ENCODE measurements at regions not wholly inside any gene's neighbourhood (a gene's known extent, or its start where the extent isn't known, plus 50 kb on each side); places are given as distances from the start of the nearest gene placed in this dataset.

GRCh38 chr5:62737766-62738165, 159.1 kb downstream of the LRRC70 start:
- TF ChIP-seq KDM4A (IDR thresholded peaks at IDR 0.05; ENCODE audit: low read depth, low read length, severe bottlenecking): no peak
- no peak for TF ChIP-seq KDM1A (IDR thresholded peaks at IDR 0.05; ENCODE audit: borderline replicate concordance, low read length)
- TF ChIP-seq EP300 (IDR thresholded peaks at IDR 0.05; ENCODE audit: borderline replicate concordance in 1 of 2, low read depth in 2 of 2, low read length in 2 of 2): no peak
- no peak for TF ChIP-seq RNF2 (IDR thresholded peaks at IDR 0.05; ENCODE audit: borderline replicate concordance, low read depth, low read length, missing control alignments, poor library complexity, severe bottlenecking)
- TF ChIP-seq PHF8 (conservative IDR thresholded peaks at IDR 0.05; ENCODE audit: low read depth, low read length): no peak
- TF ChIP-seq POU5F1 (IDR thresholded peaks at IDR 0.05; ENCODE audit: low read depth, low read length): no peak
- TF ChIP-seq NANOG (IDR thresholded peaks at IDR 0.05; ENCODE audit: insufficient read depth, low read depth, low read length, poor library complexity, severe bottlenecking): no peak
- TF ChIP-seq HDAC2 (IDR thresholded peaks at IDR 0.05; ENCODE audit: borderline replicate concordance in 1 of 2, low read depth in 2 of 2, low read length in 2 of 2): no peak
- TF ChIP-seq CEBPB (IDR thresholded peaks at IDR 0.05; ENCODE audit: low read depth, low read length): no peak
- TF ChIP-seq MAFK (IDR thresholded peaks at IDR 0.05; ENCODE audit: low read depth, low read length): no peak
- no peak for TF ChIP-seq GABPA (IDR thresholded peaks at IDR 0.05; ENCODE audit: borderline replicate concordance, insufficient read depth, low read length)
- TF ChIP-seq USF2 (IDR thresholded peaks at IDR 0.05; ENCODE audit: low read length): no peak
- no peak for TF ChIP-seq FOSL1 (IDR thresholded peaks at IDR 0.05; ENCODE audit: insufficient read depth, low read depth, low read length)
- no peak overlapping the region for H2BK12ac ChIP-seq (ENCODE audit: low read depth, low read length)
- no peak overlapping the region for H2BK120ac ChIP-seq (replicated peaks; ENCODE audit: low read depth, low read length)
- FAIRE-seq (no peak), DNase-seq (ENCODE audit: low read depth in 1 of 2, low spot score in 2 of 2) (no peak)
- H3K4me1 ChIP-seq (replicated peaks in 1 of 4; ENCODE audit: control insufficient read depth in 3 of 4, insufficient read depth in 4 of 4, low read length in 3 of 4): peaks cover 0 to 2% (median 0%) of the 10 kb centered on the region in 4 experiments; a peak in 1 of 7 replicates
- no peak overlapping the region for H3K18ac ChIP-seq (ENCODE audit: extremely low read depth, low read length)
- H3K4me3 ChIP-seq (ENCODE audit: extremely low read depth in 1 of 4, insufficient read depth in 2 of 4, low read depth in 3 of 4, low read length in 4 of 4): no peak overlapping the region
- H2BK15ac ChIP-seq (ENCODE audit: low read length): no peak overlapping the region
- H4K20me1 ChIP-seq (replicated peaks in 1 of 2; ENCODE audit: control insufficient read depth in 1 of 2, insufficient read depth in 2 of 2, low read length in 2 of 2): no peaks in the 10 kb centered on the region
- H2AK5ac ChIP-seq (ENCODE audit: low read depth, low read length): no peak overlapping the region
- H3K9ac ChIP-seq (replicated peaks in 1 of 4; ENCODE audit: extremely low read depth in 1 of 4, low read depth in 3 of 4, low read length in 3 of 4): no peak overlapping the region
- H2BK5ac ChIP-seq (ENCODE audit: low read depth, low read length): no peak overlapping the region
- CTCF ChIA-PET (ENCODE audit: partially characterized antibody): interaction anchor here (0.6 to 1.6 kb wide), 6 partner anchors 11 to 1388 kb away, joined by 3 to 7 read pairs (median 3); no protein-coding TSS in a partner anchor
- H3K27me3 ChIP-seq (replicated peaks in 1 of 4; ENCODE audit: control insufficient read depth in 3 of 4, extremely low read depth in 1 of 4, insufficient read depth in 3 of 4, low read length in 3 of 4): no peaks in the 10 kb centered on the region
- no peak overlapping the region for H3K23ac ChIP-seq (ENCODE audit: insufficient read length)
- H3K4me2 ChIP-seq (ENCODE audit: insufficient read depth in 1 of 2, low read depth in 2 of 2, low read length in 2 of 2): no peak overlapping the region
- H3K79me2 ChIP-seq (ENCODE audit: control insufficient read depth in 1 of 2, insufficient read depth in 2 of 2, low read length in 2 of 2): no peaks in the 10 kb centered on the region
- no peaks in the 10 kb centered on the region for H3K79me1 ChIP-seq (ENCODE audit: low read depth, low read length)
- no peak overlapping the region for H4K91ac ChIP-seq (replicated peaks; ENCODE audit: insufficient read length, low read length)
- no peak overlapping the region for H3K4ac ChIP-seq (replicated peaks; ENCODE audit: insufficient read length, low read depth, low read length)
- H3K27ac ChIP-seq (ENCODE audit: low read depth, low read length): no peak overlapping the region
- H4K8ac ChIP-seq (ENCODE audit: extremely low read depth, insufficient read depth, low read length): no peak overlapping the region
- H3K14ac ChIP-seq (ENCODE audit: insufficient read length): no peak overlapping the region
- H4K5ac ChIP-seq (ENCODE audit: insufficient read length, low read depth, low read length): no peak overlapping the region
- no peaks in the 10 kb centered on the region for H3K23me2 ChIP-seq (ENCODE audit: low read depth, low read length)
- no peak overlapping the region for H3K56ac ChIP-seq (replicated peaks; ENCODE audit: insufficient read length, low read depth, low read length)
- H3K36me3 ChIP-seq (ENCODE audit: control insufficient read depth in 2 of 4, insufficient read depth in 4 of 4, low read length in 3 of 4): no peaks in the 10 kb centered on the region; a peak in 1 of 8 replicates
- POLR2A ChIA-PET (ENCODE audit: partially characterized antibody): no interaction called here
- H3K9me3 ChIP-seq (ENCODE audit: insufficient read depth in 2 of 2, low read depth in 1 of 2, low read length in 1 of 2): no peaks in the 10 kb centered on the region
- no peak overlapping the region for H2BK20ac ChIP-seq (ENCODE audit: low read length)
- H2AFZ ChIP-seq (ENCODE audit: low read length): peak overlapping the region; percentile 96; the same call in 1 of the 2 replicates

All from H1 (cell line).